ENCODE measurements at regions not wholly inside any gene's neighbourhood (a gene's known extent, or its start where the extent isn't known, plus 50 kb on each side); places are given as distances from the start of the nearest gene placed in this dataset.

- no peaks in the 10 kb centered on the region for H4K20me1 ChIP-seq (ENCODE audit: control insufficient read depth, insufficient read depth, low read length, poor library complexity, severe bottlenecking)
- H3K9me3 ChIP-seq (ENCODE audit: control extremely low read depth in 1 of 3, control insufficient read depth in 2 of 3, insufficient read depth in 1 of 3, low read length in 2 of 3): peaks cover 0 to 5% (median 0%) of the 10 kb centered on the region in 3 donors
- peaks cover 0 to 3% (median 0%) of the 10 kb centered on the region in 4 experiments for H3K27me3 ChIP-seq (replicated peaks in 1 of 4; ENCODE audit: control extremely low read depth in 1 of 4, control insufficient read depth in 3 of 4, insufficient read depth in 4 of 4, low read length in 3 of 4)
- H3K4me3 Mint-ChIP-seq: no peak overlapping the region
- no peaks in the 10 kb centered on the region for H3K9me3 Mint-ChIP-seq (ENCODE audit: insufficient read depth)
- DNase-seq: no peak
- WGBS (ENCODE audit: insufficient coverage): 77% methylated on average over 3 of the region's 3 CpGs
- no peaks in the 10 kb centered on the region for H3K79me2 ChIP-seq (ENCODE audit: control insufficient read depth, insufficient read depth, low read length)
- TF ChIP-seq CTCF (IDR thresholded peaks at IDR 0.05) (no peak), EZH2 (IDR thresholded peaks at IDR 0.05; ENCODE audit: borderline replicate concordance, insufficient read depth, low read depth, low read length, poor library complexity, severe bottlenecking) (no peak)
- no peak overlapping the region for H3K4me2 ChIP-seq (replicated peaks; ENCODE audit: low read depth, low read length, poor library complexity, severe bottlenecking)
- peaks cover 15% of the 10 kb centered on the region for H3K27me3 Mint-ChIP-seq
- no peak overlapping the region for H2AFZ ChIP-seq (ENCODE audit: insufficient read depth, low read depth, low read length, poor library complexity, severe bottlenecking)
- ChIA-PET CTCF (no interaction called here), POLR2A (no interaction called here)
- no peaks in the 10 kb centered on the region for H3K36me3 ChIP-seq (replicated peaks in 1 of 2; ENCODE audit: control extremely low read depth in 1 of 2, control insufficient read depth in 1 of 2, extremely low read depth in 1 of 2, insufficient read depth in 2 of 2, low read length in 1 of 2)
- H3K4me3 ChIP-seq (ENCODE audit: control extremely low read depth in 1 of 5, extremely low read depth in 1 of 5, insufficient read depth in 1 of 5, low read depth in 2 of 5, low read length in 4 of 5): no peak overlapping the region
- H3K27ac ChIP-seq (ENCODE audit: low read length in 2 of 2): no peak overlapping the region
- no peak for ATAC-seq (ENCODE audit: low read depth)
- no peak overlapping the region for H3K27ac Mint-ChIP-seq
- no peaks in the 10 kb centered on the region for H3K4me1 ChIP-seq (ENCODE audit: control insufficient read depth in 2 of 2, insufficient read depth in 2 of 2, low read length in 2 of 2)
- no peaks in the 10 kb centered on the region for H3K4me1 Mint-ChIP-seq
- H3K9ac ChIP-seq (ENCODE audit: low read length): no peak overlapping the region
- intact Hi-C loops (cut with micrococcal nuclease): no loop called here
Observed at GRCh38 chr6:165936096-165936495, 231.6 kb downstream of the TBXT start.

GRCh38 chr6:165931675-165932074, 236.0 kb downstream of the TBXT start:
- Histone ChIP-seq H3K9me3 (ENCODE audit: control extremely low read depth in 1 of 3, control insufficient read depth in 2 of 3, insufficient read depth in 1 of 3, low read length in 2 of 3) (peaks cover 0 to 3% (median 0%) of the 10 kb centered on the region in 3 donors), H3K4me2 (replicated peaks; ENCODE audit: low read depth, low read length, poor library complexity, severe bottlenecking) (no peak overlapping the region), H3K9ac (ENCODE audit: low read length) (no peak overlapping the region), H3K36me3 (replicated peaks in 1 of 2; ENCODE audit: control extremely low read depth in 1 of 2, control insufficient read depth in 1 of 2, extremely low read depth in 1 of 2, insufficient read depth in 2 of 2, low read length in 1 of 2) (no peaks in the 10 kb centered on the region), H3K79me2 (ENCODE audit: control insufficient read depth, insufficient read depth, low read length) (no peaks in the 10 kb centered on the region), H3K27me3 (replicated peaks in 1 of 4; ENCODE audit: control extremely low read depth in 1 of 4, control insufficient read depth in 3 of 4, insufficient read depth in 4 of 4, low read length in 3 of 4) (peaks cover 0 to 3% (median 0%) of the 10 kb centered on the region in 4 experiments), H3K4me1 (ENCODE audit: control insufficient read depth in 2 of 2, insufficient read depth in 2 of 2, low read length in 2 of 2) (no peaks in the 10 kb centered on the region), H3K27ac (ENCODE audit: low read length in 2 of 2) (no peak overlapping the region), H3K4me3 (ENCODE audit: control extremely low read depth in 1 of 5, extremely low read depth in 1 of 5, insufficient read depth in 1 of 5, low read depth in 2 of 5, low read length in 4 of 5) (no peak overlapping the region), H2AFZ (ENCODE audit: insufficient read depth, low read depth, low read length, poor library complexity, severe bottlenecking) (no peak overlapping the region), H4K20me1 (ENCODE audit: control insufficient read depth, insufficient read depth, low read length, poor library complexity, severe bottlenecking) (no peaks in the 10 kb centered on the region)
- Mint-ChIP-seq H3K27ac (no peak overlapping the region), H3K27me3 (peaks cover 18% of the 10 kb centered on the region), H3K4me3 (no peak overlapping the region), H3K4me1 (no peaks in the 10 kb centered on the region), H3K9me3 (ENCODE audit: insufficient read depth) (no peaks in the 10 kb centered on the region)
- ATAC-seq (ENCODE audit: low read depth) (no peak), DNase-seq (no peak)
- no peak for TF ChIP-seq CTCF (IDR thresholded peaks at IDR 0.05)
- TF ChIP-seq EZH2 (IDR thresholded peaks at IDR 0.05; ENCODE audit: borderline replicate concordance, insufficient read depth, low read depth, low read length, poor library complexity, severe bottlenecking): no peak
- CTCF ChIA-PET: no interaction called here
- intact Hi-C loops (cut with micrococcal nuclease): no loop called here
- POLR2A ChIA-PET: no interaction called here
- WGBS (ENCODE audit: insufficient coverage): 77% methylated on average over 5 of the region's 9 CpGs

Measured in B cell (primary cell).